ENCODE measurements at regions not wholly inside any gene's neighbourhood (a gene's known extent, or its start where the extent isn't known, plus 50 kb on each side); places are given as distances from the start of the nearest gene placed in this dataset.

- no peak overlapping the region for H3K4me2 ChIP-seq
- H3K4me3 ChIP-seq, result no peak overlapping the region
- no peak for TF ChIP-seq POLR2A (IDR thresholded peaks at IDR 0.05; ENCODE audit: low read length)
- no peak for TF ChIP-seq MAX (IDR thresholded peaks at IDR 0.05)
- no peak for TF ChIP-seq SREBF2 (IDR thresholded peaks at IDR 0.05)
- TF ChIP-seq ZFP36 (IDR thresholded peaks at IDR 0.05; ENCODE audit: borderline replicate concordance, partially characterized antibody), result no peak
- TF ChIP-seq NFE2L2 (conservative IDR thresholded peaks at IDR 0.05; ENCODE audit: low read length), result no peak
- TF ChIP-seq FOXS1 (CRISPR knock-in tag; IDR thresholded peaks at IDR 0.05), result no peak
- no peak for TF ChIP-seq ESRRA (IDR thresholded peaks at IDR 0.05; ENCODE audit: borderline replicate concordance, low read length)
- no peak for TF ChIP-seq ZC3H11A (IDR thresholded peaks at IDR 0.05)
- TF ChIP-seq FOSL2 (IDR thresholded peaks at IDR 0.05), result no peak
- no peak for TF ChIP-seq FOSL2 (CRISPR knock-in tag; IDR thresholded peaks at IDR 0.05)
- no peak for TF ChIP-seq HOXB5 (CRISPR knock-in tag; IDR thresholded peaks at IDR 0.05)
- no peak for TF ChIP-seq JUN (IDR thresholded peaks at IDR 0.05)
- TF ChIP-seq PHF8 (IDR thresholded peaks at IDR 0.05; ENCODE audit: borderline replicate concordance, low read depth), result no peak
- TF ChIP-seq ATOH8 (CRISPR knock-in tag; IDR thresholded peaks at IDR 0.05; ENCODE audit: low read depth), result no peak
- TF ChIP-seq HES2 (IDR thresholded peaks at IDR 0.05), result no peak
- no peak for TF ChIP-seq HEYL (CRISPR knock-in tag; IDR thresholded peaks at IDR 0.05)
- ChIA-PET POLR2A (no interaction called here), CTCF (no interaction called here)
- WGBS (ENCODE audit: missing lambda C conversion rate), result 14% methylated on average over 3 of the region's 3 CpGs
- FAIRE-seq (no peak), ATAC-seq (no peak), DNase-seq (ENCODE audit: low read depth in 1 of 2, low spot score in 1 of 2) (no peak)
- no peak overlapping the region for H3K27ac ChIP-seq
- H3K4me1 ChIP-seq, result no peaks in the 10 kb centered on the region
- H3K9me3 ChIP-seq, result no peaks in the 10 kb centered on the region
Observed at GRCh38 chr2:108106731-108107130, 120.4 kb downstream of the SLC5A7 start.

- Histone ChIP-seq H3K9me3 (no peaks in the 10 kb centered on the region), H3K27ac (no peak overlapping the region), H3K4me1 (no peaks in the 10 kb centered on the region), H3K4me3 (no peak overlapping the region), H3K4me2 (no peak overlapping the region)
- ATAC-seq, result no peak
- FAIRE-seq, result no peak
- no peak for DNase-seq (ENCODE audit: low read depth in 1 of 2, low spot score in 1 of 2)
- no peak for TF ChIP-seq CTCF (IDR thresholded peaks at IDR 0.05)
- no peak for TF ChIP-seq KDM5A (IDR thresholded peaks at IDR 0.05)
- no peak for TF ChIP-seq CEBPB (IDR thresholded peaks at IDR 0.05)
- TF ChIP-seq RAD21 (conservative IDR thresholded peaks at IDR 0.05 in 1 of 2, IDR thresholded peaks at IDR 0.05 in 1 of 2), result no peak
- TF ChIP-seq RFX5 (IDR thresholded peaks at IDR 0.05), result no peak
- no peak for TF ChIP-seq POLR2A (IDR thresholded peaks at IDR 0.05; ENCODE audit: low read length)
- no peak for TF ChIP-seq ESRRA (IDR thresholded peaks at IDR 0.05; ENCODE audit: borderline replicate concordance, low read length)
- TF ChIP-seq HOXA7 (CRISPR knock-in tag; IDR thresholded peaks at IDR 0.05), result no peak
- no peak for TF ChIP-seq REST (IDR thresholded peaks at IDR 0.05)
- no peak for TF ChIP-seq RARB (CRISPR knock-in tag; IDR thresholded peaks at IDR 0.05)
- no peak for TF ChIP-seq SREBF2 (IDR thresholded peaks at IDR 0.05)
- no peak for TF ChIP-seq NPAS2 (CRISPR knock-in tag; IDR thresholded peaks at IDR 0.05; ENCODE audit: borderline replicate concordance)
- no peak for TF ChIP-seq FOSL2 (IDR thresholded peaks at IDR 0.05)
- no peak for TF ChIP-seq FOSL2 (CRISPR knock-in tag; IDR thresholded peaks at IDR 0.05)
- TF ChIP-seq HES2 (IDR thresholded peaks at IDR 0.05), result no peak
- ChIA-PET CTCF (no interaction called here), POLR2A (no interaction called here)
- WGBS (ENCODE audit: missing lambda C conversion rate), result 3% methylated on average over 2 of the region's 2 CpGs
Observed at GRCh38 chr2:108111936-108112335, 125.6 kb downstream of the SLC5A7 start.
